ENCODE measurements at regions not wholly inside any gene's neighbourhood (a gene's known extent, or its start where the extent isn't known, plus 50 kb on each side); places are given as distances from the start of the nearest gene placed in this dataset.

DNA sequence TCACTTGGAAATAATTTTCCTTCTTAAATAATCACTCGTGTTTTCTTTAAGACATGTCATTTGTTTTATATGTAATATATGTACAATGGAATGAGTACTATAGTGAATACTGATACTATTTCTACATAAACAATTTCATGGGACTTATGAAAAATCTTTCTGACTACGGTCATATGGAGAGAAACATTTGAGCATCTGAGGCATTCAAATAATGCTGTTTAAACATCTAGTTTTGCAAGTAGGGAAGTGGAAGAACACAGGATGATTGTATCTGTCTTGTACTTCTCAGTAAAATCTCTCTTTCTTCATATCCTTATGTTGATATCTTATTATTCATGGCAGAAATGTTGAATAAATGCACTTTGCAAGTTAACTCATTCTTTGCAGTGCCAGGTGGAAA lies 599.5 kb upstream of the KCNMB2 start:
- DNase-seq (ENCODE audit: low read depth): no peak

DNA sequence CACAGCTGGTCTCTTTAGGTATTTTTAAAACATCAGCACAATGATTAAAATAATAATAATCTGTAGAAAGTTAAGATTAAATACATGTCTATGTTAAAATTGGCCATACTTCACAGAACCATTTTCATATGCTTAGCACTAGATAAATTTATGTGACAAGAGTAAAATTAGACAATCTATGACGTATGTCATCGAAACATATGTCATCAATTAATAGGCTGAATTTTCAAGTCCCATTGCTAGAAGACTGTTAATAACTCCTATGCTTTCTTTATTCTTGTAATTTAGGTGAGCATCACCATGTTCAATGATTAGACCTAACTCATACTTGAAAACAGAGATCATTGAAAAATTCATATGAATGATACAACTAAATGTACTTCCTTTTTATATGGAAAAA lies 593.3 kb upstream of the KCNMB2 start:
- DNase-seq (ENCODE audit: low read depth): no peak

DNA sequence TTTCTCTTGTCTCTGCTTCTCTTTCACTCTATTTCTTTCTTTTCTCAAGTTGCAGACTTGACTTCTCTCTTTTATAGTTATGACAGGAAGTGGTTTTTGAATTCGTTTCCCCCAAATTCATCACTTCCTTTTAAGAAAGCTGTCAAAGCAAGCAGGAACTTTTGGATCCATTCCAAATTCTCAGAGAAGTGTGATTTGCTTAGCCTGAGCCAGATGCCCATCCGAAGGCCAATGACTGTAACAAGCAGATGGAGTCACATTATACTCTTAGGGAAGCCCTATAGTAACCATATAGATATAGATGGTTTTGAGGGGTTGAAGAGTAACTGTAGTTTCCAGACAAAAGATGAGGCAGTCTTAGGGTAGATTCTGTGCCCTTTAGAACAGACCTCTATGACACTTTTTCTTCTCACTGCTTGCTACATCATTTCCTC lies 592.0 kb upstream of the KCNMB2 start:
- DNase-seq (ENCODE audit: low read depth): no peak

DNA sequence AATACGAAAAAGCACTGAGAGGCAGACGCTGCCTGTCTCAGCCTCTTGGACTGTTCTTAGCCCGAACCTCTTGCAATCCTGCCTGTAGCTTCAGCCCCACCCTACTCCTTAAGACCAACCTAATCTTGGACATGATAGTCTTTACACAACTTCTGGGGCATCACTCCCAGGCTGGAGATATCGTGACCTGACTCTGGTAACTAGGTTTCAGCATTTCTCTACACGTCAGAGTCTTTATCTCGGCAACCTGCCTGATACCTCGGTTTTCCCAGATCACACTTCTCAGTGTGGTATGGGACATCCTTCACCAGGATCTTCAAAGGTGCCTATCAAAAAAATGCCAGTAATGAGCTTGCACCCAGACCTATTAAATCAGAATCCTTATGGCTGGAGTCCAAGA lies 590.2 kb upstream of the KCNMB2 start:
- no peak for DNase-seq (ENCODE audit: low read depth)

DNA sequence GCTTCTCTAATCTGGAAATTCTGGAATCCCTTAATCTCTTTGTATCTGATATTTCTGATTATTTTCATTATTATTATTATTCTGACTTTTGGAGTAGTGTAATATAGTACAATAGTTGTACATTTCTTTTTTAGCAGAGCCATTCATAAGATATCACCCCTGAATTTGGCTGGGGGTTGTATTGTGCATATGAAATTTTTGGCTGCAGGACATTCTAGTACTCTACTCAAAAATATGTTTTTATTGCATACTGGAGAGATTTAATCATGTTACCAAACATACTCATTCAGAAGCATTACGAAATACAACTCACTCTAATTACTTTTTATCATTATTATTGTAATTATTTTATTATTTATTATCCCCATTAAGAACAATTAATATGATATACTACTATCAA lies 589.7 kb upstream of the KCNMB2 start:
- DNase-seq (ENCODE audit: low read depth): no peak

DNA sequence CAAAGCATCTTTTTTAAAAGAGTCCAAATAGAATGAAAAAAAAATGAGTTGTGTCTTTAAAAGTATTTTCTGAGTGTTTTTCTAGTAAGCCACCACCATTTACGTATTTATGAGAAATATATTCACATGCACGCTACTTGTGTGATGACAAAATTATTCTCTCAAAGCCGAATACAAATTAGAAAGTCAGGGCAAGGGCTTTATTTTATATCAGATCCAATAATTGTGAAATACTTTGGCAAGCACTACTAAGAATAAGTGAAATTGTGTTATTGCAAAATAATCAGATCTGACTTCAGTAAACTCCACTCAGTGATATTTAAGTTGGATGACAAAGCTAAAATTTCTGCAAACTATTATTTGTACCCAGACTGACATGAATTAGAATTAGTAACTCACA lies 589.3 kb upstream of the KCNMB2 start:
- no peak for DNase-seq (ENCODE audit: low read depth)

DNA sequence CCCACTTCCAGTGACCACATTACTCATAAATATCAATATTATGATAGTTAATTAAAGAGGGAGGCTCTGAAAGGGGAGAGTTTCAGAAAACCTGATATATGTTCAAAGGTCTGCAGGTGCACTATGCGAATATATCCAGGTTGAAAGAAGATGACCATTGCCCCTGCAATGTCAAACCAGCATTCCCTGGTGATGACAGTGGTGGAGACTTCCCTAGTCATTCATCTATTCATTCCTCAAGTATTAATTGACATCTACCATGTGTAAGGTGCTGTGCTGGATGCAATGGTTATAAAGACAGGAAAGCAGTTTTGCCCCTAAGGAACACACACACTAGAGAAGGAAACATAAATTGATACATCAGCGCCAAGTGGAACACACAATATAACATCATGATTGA lies 588.3 kb upstream of the KCNMB2 start:
- DNase-seq (ENCODE audit: low read depth): no peak

DNA sequence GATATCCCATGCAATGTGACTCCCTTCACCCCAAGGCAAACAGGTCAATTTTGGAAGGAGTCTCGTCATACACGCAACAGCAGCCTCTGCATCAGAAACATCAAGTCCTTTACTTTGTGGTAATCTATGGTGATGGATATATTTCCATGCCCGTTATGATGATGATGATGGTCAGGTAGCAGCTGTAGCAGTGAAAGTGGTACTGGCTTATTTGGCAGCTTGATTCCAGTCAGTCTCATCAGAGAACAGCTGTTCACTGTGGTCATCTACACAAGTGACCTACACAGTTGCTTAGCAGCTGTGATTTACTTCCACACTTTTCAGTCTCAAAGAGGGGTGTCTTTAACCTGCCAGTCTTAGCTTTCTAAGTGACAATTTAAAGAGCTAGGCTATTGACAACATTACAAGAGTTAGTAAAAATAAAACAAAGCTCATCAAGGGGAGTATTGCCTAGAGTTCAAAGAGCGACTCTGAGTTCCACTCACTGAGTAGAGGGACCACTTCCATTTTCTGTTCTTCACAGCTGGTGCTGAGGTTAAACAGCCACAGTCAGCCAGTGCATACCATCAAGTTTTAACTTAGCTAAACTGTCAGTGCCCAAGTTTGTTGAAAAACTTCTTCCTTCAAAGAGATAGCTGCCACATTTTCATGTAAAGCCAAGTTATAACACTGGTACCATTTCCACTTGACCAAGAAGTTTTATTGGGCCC lies 587.4 kb upstream of the KCNMB2 start:
- DNase-seq (ENCODE audit: low read depth): no peak

DNA sequence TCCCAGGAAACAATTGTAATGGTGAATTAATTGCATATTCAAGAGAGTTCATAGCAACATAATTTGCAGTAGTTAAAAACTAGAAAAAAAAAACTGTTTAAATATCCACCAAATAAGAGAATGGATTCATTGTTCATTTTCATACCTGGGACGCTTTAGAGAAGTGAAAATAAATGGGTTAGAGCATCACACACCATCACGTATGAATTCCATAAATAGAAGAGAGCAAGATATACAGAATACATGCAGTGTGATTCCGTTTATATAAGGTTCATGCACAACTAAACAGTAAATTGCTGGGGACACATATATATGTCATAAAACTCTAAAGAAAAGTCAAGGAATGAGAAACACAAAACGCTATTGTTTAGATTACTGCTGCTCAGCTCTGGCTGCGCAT lies 577.0 kb upstream of the KCNMB2 start:
- DNase-seq (ENCODE audit: low read depth): no peak

DNA sequence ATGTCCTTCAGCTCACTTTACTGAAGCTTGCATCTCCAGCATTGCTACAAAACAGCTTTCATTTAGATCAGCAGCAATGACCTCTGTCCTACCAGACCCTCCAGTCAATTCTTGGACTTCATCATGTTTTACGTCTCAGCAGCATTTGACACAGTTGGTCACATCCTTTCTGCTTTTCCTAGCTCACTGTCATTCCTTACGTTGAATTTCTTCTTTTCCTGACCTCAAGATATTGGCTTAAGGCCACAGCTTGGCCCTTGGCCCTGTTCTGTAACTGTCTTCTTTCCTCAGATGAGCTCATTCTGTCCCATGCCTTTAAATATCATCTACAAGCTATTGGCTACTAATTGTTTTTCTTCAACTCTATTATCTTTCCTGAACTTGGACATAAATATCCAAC lies 576.2 kb upstream of the KCNMB2 start:
- no peak for DNase-seq (ENCODE audit: low read depth)

DNA sequence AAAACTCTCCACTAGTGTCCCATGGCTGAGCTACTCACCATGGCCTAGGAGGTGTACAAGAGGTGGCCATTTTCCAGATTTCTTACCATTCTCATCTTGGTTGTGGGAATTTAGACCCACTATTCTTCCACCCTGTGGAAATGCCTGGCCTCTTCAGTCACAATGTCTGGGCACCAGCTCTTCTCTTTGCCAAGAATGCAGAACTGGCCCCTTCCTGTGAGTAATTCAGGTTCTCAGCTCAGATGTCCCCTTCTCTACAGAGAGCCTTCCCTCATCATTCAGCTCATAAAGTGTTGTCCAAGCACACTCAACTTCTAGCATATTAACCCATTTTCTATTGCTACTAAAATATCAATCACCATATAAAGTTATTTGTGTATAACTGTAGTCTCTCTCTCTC lies 575.5 kb upstream of the KCNMB2 start:
- no peak for DNase-seq (ENCODE audit: low read depth)

DNA sequence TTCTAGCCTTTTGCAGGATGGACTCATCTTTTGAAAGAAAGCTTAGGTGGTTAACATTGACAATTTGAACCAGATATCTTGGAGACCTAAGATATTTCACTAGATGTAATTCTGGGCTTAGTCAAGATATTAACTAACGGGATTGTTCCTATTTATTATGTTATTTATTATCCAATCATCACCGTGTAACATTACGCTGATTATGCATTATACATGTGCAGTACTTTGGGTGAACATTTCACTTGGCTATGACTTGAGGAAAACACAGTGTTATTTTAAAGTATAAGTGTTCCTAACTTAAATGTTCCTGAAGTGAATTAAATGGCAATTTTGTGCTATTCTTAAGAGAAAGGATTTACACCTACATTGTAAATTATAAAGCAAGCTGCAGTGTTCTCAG lies 574.5 kb upstream of the KCNMB2 start:
- no peak for DNase-seq (ENCODE audit: low read depth)

DNA sequence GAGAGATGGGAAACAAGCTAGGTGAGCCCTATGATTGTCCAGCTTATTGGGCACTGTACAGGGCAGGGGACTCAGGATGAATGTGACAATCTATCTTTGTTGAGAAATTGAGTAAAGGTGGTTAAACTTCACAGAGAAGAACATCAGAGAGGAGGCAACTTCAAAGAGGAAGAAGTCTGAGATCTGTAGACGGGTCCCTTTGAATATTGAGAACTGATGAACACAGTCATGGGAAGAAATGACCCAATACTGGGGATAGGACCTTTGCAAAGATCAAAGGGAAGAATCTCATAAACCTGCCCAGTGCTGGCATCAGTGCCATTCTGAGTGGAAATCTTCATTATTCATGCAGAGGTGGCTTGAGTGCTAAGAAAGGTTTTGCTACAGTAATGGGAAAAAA lies 569.7 kb upstream of the KCNMB2 start:
- no peak for DNase-seq (ENCODE audit: low read depth)

DNA sequence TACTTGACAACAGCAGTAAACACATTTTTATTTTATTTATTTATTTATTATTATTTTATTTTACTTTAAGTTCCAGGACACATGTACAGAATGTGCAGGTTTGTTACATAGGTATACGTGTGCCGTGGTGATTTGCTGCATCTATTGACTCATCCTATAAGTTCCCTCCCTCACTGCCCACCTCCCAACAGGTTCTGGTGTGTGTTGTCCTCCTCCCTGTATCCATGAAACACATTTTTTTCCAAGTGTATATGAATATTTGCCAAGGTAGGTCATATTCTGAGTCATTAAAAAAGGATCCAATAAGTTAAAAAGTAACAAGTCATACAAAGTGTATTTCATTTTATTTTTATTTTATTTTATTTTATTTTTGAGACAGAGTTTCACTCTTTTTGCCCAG lies 567.3 kb upstream of the KCNMB2 start:
- no peak for DNase-seq (ENCODE audit: low read depth)

DNA sequence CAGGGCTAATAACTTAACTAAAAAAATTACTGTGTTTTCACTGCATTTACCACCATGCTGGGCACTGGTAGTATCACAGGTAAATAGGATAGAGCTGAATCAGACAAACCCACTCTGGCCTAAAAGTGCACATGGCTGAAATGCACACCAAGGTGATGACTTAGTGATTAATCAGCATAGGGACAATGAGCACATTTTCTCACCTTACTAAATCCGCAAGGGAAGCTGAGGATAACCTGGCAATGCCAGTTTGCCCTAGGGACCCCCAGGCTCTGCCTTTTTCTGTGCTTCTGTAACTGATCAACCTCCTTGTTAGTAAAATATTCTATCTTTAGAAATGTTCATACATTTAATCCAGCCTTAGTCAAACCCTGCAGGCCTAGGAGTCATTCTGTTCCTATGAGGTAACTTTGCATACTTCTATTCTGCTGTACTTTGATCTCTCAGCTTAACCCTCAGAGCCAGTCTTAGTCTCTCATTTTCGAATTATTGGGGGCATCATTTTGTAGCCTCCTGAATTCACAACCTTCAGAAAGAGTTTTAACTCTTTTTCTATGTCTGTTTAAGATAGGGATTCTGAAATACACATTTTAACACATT lies 562.9 kb upstream of the KCNMB2 start:
- DNase-seq (ENCODE audit: low read depth): no peak

DNA sequence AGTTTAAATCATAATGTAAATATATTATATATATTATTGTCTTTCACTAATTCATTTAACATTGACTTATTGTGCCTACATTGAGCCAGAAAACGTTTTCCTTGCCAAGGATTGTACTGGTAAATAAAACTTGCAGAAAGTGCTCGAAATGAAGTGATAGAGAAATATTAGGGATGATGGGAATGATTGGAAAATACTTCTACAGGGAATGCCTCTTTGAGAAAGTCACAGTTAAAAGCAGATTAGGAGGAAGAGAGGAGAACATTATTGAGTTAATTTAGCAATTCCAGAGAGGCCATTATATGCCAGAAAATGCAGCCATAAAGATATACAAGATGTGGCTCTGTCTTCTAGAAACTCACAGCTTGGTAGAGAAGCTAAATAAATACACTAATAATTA lies 560.0 kb upstream of the KCNMB2 start:
- no peak for DNase-seq (ENCODE audit: low read depth)

DNA sequence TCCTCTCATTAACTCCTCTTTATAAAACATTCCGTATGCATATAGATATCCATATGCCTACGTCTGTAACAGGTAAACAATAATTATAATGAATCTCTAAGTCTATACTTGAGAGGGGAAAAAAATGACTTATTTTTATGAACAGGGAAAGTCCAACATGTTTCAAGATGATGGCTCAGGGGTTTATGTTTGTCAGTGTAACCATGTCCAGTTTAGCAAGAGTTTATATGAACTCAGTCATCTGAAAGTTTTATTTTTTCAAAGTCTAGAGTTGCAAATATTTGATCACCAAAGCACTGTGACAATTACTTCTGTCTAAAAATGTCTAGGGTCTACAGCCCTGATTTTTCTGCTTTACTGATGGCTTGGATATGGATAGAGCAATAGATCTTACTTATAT lies 559.4 kb upstream of the KCNMB2 start:
- DNase-seq (ENCODE audit: low read depth): no peak

DNA sequence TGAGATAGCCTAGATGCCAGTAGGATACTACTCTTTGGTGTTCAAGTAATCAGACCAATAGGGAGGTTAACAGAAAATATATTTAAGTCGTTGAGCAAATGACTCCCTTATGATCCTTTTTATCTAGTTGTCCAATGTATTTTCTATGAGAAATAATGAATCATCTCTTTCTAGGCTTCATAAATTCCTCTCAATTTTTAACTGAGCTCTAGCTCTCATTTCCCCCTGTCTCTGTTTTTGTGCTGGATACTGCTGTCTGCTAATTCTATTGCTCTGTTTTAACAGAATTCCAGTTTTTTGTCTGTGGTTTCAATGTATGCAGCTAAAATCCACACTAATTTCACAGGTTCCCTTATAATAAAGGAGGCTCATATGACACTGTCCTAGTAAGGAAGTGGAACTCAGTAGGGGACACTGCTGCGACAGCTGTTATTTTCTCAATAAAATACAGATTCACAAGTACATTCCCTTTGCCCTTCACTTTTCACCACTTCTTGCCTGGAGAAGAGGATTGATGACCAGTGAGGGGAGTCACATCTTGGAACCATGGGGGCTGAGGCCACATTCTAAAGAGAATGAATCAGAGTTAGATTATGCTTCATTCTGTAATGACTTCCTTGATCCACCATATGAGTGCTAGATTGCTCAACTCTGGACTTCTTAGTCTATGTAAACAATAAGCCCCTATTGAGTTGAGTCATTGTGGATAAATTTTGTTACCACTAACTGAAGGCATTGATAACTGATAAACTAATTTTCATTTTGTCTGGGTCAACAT lies 558.7 kb upstream of the KCNMB2 start:
- DNase-seq (ENCODE audit: low read depth): no peak

DNA sequence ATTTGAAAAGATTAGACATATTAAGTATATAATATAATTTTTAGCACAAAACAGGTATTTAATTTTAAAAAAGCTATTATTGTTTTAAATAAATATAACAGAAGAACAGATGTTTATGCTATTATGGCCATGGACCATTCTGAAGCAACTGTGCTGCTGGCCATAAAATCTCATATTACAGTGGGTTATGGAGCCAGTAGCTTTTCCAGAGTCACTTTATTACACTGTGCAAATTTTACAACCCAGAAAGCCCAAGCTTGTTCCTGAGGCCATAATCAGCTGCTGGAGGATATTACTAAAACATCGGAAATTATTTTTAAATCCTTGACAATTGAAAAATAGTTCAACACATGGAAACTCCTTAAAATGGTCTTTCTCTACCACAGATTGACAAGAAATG lies 557.3 kb upstream of the KCNMB2 start:
- no peak for DNase-seq (ENCODE audit: low read depth)

DNA sequence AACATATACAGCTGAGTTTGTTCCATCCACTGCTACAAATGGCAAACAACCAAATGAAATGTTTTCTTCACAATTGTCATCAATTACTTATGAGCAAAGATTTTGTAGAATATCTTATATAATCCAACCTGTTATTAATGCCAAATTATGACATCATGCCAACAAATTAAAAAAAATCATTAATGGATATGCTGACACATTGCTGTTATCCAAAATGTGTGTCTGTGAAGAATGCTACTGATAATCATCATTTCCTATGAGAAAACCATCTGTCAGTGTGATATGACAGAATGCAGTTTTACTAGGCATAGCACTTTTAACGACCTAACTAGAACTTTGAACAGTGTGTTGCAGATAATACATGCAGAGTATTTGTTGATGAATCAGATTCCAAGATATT lies 556.5 kb upstream of the KCNMB2 start:
- no peak for DNase-seq (ENCODE audit: low read depth)

DNA sequence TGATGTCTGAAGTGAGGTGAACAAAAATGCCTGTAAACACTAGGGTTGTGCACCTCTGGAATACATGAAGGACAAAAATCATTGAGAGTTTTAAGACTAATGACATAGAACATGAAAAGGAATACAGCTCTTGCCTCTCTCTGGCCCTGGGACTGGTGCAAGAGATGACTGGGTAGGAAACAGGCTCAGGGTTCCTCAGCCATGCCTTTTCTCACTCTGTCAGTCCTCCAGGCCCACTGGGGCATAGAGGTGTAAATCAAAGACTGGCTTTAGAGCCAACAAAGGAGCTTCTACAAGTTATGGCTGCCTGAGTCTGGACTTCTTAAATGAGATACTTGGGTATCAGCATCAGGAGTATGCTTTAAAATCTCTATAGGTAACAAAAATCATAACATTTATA lies 554.7 kb upstream of the KCNMB2 start:
- DNase-seq (ENCODE audit: low read depth): no peak

DNA sequence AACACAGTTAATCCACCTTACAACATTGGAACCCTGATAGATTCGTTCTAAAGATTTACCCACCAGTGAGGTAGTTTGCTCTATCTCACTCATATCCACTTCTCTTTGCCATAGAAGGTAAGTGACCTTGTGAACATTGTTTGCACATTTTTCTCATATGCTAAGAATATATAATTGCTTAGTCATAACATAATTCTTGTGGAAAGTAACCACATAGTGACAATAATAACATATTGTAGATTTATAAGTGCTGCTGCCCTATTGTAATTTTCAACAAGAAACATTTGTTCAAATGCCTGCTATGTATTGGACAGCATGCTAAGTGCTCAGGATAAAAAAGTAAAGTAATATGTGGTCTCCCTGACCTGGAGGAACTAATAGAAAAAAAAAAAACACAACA lies 554.2 kb upstream of the KCNMB2 start:
- no peak for DNase-seq (ENCODE audit: low read depth)

DNA sequence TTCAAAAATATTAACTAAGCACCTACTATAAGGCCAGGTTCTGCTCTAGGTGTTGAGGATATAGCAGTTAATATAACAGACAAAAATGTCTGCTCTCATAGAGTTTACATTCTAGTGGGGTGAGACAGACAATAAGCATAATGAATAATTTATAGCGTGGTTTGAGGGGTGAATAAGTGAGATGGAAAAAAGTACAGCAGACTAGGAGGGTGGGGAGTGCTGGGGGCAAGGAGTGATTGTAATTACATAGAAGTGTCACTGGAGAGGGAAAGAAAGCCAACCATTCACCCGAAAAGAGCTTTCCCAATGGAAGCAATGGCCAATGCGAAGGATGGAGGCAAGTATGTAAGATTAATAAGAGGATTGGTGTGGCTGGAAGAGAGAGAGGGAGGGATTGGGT lies 552.9 kb upstream of the KCNMB2 start:
- DNase-seq (ENCODE audit: low read depth): no peak
